Activated CD8-positive, alpha-beta T cell treated with anti-CD3 and anti-CD28 coated beads, Interleukin-2, amount 10 ng/mL, durations not matched to agents 7 days and 5 days (primary cell): ENCODE measurements at regions not wholly inside any gene's neighbourhood (a gene's known extent, or its start where the extent isn't known, plus 50 kb on each side); places are given as distances from the start of the nearest gene placed in this dataset.

ENCODE experiments used
- ATAC-seq: fragments of 150-1000 bp; cut with Tn5 transposase; one replicate; pipeline ENCODE4 v1.10.0; 2021; ENCODE audit warnings: moderate library complexity
- CTCF ChIA-PET: fragments of 350-600 bp; sonication (Branson Sonifier 250); formaldehyde crosslinking; loops from one replicate; lab custom pipeline; 2021; ENCODE audit warnings: antibody characterized with exemption; lab: Charles Lee
- POLR2A ChIA-PET: fragments of 350-600 bp; sonication (Branson Sonifier 250); formaldehyde crosslinking; loops from one replicate; lab custom pipeline; 2021; ENCODE audit warnings: antibody characterized with exemption; lab: Charles Lee
- DNase-seq: peaks from one replicate; pipeline ENCODE4 v3.0.0-alpha.2; 2020
- H3K27ac Mint-ChIP-seq: one replicate; pipeline ENCODE4 v1.8.0; 2021; ENCODE audit warnings: mild to moderate bottlenecking, mixed read lengths
- H3K27me3 Mint-ChIP-seq: one replicate; pipeline ENCODE4 v1.8.0; 2021; ENCODE audit warnings: low read depth, mixed read lengths
- H3K36me3 Mint-ChIP-seq: one replicate; pipeline ENCODE4 v1.8.0; 2021; ENCODE audit warnings: low read depth, mixed read lengths
- H3K4me1 Mint-ChIP-seq: one replicate; pipeline ENCODE4 v1.8.0; 2021; ENCODE audit warnings: low read depth, mixed read lengths
- H3K4me3 Mint-ChIP-seq: one replicate; pipeline ENCODE4 v1.8.0; 2021; ENCODE audit warnings: mild to moderate bottlenecking, mixed read lengths
- H3K9me3 Mint-ChIP-seq: one replicate; pipeline ENCODE4 v1.8.0; 2022; ENCODE audit warnings: mixed read lengths; ENCODE audit not compliant: insufficient read depth

DNA sequence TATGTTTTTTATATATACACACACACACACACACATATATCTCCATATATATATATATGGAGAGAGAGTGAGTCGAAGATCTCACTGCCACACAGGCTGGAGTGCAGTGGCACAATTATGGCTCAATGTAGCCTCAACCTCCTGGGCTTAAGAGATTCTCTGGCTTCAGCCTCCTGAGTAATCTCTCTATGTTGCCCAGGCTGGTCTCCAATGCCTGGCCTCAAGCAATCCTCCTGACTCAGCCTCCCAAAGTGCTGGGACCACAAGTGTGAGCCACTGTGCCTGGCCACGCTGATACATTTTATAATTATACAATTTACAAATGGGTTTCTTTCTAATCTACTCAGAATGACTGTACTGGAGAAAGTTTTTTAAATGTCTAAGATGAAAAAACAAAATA lies 664.2 kb downstream of the PTPRC start:
- H3K4me1 Mint-ChIP-seq, result no peaks in the 10 kb centered on the region
- ATAC-seq (no peak), DNase-seq (no peak)
- no peaks in the 10 kb centered on the region for H3K9me3 Mint-ChIP-seq
- no peak overlapping the region for H3K4me3 Mint-ChIP-seq
- ChIA-PET POLR2A (no interaction called here), CTCF (no interaction called here)
- peaks cover 4% of the 10 kb centered on the region for H3K27me3 Mint-ChIP-seq
- no peak overlapping the region for H3K27ac Mint-ChIP-seq
- H3K36me3 Mint-ChIP-seq, result no peaks in the 10 kb centered on the region

DNA sequence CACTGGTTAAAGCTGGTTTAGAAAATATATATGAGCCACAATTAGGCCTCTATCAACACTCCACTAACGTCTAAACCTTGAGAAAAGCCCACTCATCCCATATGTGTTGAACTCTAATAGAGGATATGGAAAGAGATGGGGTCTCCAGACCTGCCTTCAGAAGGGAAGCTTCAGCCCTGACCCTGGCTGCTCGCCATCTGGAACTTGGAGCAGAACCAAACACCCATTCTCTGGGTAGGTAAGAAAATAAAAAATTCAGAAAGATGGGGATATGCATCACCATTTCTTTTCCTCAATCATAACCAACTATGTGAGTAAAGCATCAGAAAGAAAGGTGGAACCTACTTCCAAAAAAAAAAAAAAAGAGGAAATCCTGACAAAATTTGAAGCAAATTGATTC lies 666.2 kb downstream of the PTPRC start:
- ATAC-seq, result no peak
- no peak for DNase-seq
- H3K4me1 Mint-ChIP-seq, result no peaks in the 10 kb centered on the region
- no peaks in the 10 kb centered on the region for H3K36me3 Mint-ChIP-seq
- CTCF ChIA-PET, result interaction anchor here (0.7 kb wide), 1 partner anchor 9 kb away, joined by 3 read pairs; no protein-coding TSS in a partner anchor
- H3K4me3 Mint-ChIP-seq, result no peak overlapping the region
- no peaks in the 10 kb centered on the region for H3K9me3 Mint-ChIP-seq
- POLR2A ChIA-PET, result no interaction called here
- no peak overlapping the region for H3K27ac Mint-ChIP-seq
- H3K27me3 Mint-ChIP-seq, result peaks cover 2% of the 10 kb centered on the region

DNA sequence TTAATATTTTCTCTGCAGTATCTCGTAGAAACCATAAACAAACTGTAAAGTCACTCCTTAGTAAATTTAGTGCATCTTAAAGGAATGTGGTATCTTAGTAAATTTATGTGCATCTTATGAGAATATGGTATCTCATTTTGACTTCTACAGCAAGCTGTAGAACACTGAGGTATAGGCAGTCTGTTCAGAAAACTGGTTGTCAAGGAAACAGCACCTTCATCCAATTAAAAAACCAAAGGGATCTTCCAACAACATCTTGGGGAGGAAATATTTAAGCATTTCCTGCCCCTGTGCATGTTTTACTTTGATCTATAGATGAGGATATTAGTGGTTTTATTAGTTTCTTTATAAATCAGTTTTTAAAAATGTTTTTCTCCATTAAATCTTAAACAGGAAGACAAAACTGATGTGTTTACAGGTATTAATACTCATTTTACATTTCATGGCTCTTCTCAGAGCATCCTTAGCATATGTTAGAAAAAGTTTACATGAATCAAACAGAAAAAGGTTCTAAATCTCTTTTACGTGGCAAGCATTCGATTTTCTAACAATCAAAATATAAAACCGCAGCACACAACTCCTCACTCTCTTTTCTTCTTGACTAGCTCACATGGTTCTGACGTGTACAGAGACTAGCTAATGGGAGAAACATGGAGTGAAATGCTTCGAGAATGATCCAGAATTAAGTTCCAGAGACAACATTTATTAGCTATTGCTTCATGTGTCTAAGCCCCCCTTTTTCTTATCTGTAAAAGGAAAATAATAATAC lies 668.8 kb downstream of the PTPRC start:
- ChIA-PET CTCF (no interaction called here), POLR2A (no interaction called here)
- no peaks in the 10 kb centered on the region for H3K36me3 Mint-ChIP-seq
- peaks cover 2% of the 10 kb centered on the region for H3K27me3 Mint-ChIP-seq
- H3K4me1 Mint-ChIP-seq, result no peaks in the 10 kb centered on the region
- ATAC-seq (no peak), DNase-seq (no peak)
- no peak overlapping the region for H3K27ac Mint-ChIP-seq
- no peaks in the 10 kb centered on the region for H3K9me3 Mint-ChIP-seq
- H3K4me3 Mint-ChIP-seq, result no peak overlapping the region

DNA sequence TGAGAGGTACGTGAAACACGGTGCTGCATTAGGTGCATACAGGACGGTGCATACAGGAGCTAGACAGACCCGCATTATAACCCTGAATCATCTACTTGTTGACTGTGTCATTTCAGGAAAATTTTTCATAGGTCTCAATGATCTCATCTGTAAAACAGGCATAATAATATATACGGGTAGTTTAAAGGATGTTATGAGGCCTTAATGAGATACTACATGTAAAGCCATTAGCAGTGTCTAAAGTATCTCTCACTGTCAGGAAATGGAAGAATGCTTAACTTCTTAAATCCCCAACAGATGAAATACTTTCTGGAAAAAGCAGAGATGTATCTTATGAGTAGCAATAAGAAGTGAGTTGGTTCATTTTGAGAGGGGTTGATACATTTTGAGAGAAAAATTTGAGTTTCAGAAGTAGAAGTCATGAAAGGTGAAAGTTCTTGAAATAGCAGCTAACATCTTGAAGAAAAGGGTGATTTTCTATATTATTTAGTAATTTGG lies 669.6 kb downstream of the PTPRC start:
- ChIA-PET POLR2A (no interaction called here), CTCF (no interaction called here)
- no peak for ATAC-seq
- Mint-ChIP-seq H3K4me3 (no peak overlapping the region), H3K27me3 (peaks cover 2% of the 10 kb centered on the region), H3K27ac (no peak overlapping the region), H3K9me3 (no peaks in the 10 kb centered on the region), H3K4me1 (no peaks in the 10 kb centered on the region), H3K36me3 (no peaks in the 10 kb centered on the region)
- DNase-seq, result no peak

DNA sequence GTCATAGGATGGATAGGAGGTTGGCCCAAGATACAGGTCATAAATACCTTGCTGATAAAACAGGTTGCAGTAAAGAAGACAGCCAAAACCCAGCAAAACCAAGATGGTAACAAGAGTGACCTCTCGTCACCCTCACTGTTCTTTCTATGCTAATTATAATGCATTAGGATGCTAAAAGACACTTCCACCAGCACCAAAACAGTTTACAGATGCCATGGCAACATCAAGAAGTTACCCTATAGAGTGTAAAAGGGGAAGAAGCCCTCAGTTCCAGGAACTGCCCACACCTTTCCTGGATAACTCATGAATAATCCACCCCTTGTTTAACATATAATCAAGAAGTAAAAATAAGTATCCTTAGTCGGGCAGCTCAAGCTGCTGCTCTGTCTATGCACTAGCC lies 671.9 kb downstream of the PTPRC start:
- CTCF ChIA-PET, result no interaction called here
- no peak overlapping the region for H3K27ac Mint-ChIP-seq
- ATAC-seq (no peak), DNase-seq (no peak)
- no peaks in the 10 kb centered on the region for H3K9me3 Mint-ChIP-seq
- POLR2A ChIA-PET, result no interaction called here
- H3K4me3 Mint-ChIP-seq, result no peak overlapping the region
- H3K36me3 Mint-ChIP-seq, result no peaks in the 10 kb centered on the region
- peaks cover 4% of the 10 kb centered on the region for H3K27me3 Mint-ChIP-seq
- no peaks in the 10 kb centered on the region for H3K4me1 Mint-ChIP-seq

DNA sequence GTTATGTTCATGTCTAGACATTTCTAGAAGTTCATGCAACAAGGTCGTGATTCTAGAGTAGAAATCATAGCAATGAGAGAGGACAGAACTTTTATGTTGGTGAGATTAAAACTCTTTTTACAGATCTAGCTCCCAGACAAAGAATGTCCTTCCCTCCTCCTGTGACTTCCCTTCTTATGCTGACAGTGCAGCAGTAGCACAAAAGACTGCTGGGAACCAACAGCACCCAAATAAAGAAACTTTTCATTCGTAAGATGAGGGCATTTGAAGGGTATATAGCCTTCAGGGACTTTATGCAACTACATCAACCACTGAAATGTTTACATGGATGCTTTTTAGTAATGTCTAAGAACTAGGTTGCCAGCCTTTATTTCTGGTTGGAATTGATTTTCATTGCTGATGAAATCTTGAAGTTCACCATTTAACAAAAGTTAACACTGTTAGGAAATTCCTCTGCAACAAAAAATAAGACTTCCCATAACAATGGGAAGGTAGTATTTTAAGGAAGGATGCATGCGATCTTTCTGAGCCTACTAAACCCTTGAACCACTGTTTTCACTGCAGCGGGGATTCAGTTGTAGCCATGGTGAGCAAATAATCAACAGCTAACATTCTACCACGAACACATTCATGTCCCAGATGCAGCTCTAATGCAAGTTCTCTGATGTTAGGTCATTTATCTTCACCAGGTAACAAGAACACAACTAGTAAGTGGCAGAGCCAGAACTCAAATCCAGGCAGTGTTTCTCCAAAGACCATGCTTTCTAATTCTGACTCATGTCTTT lies 672.8 kb downstream of the PTPRC start:
- Mint-ChIP-seq H3K9me3 (no peaks in the 10 kb centered on the region), H3K4me3 (no peak overlapping the region), H3K36me3 (no peaks in the 10 kb centered on the region), H3K27me3 (peaks cover 1% of the 10 kb centered on the region), H3K4me1 (no peaks in the 10 kb centered on the region), H3K27ac (no peak overlapping the region)
- DNase-seq (no peak), ATAC-seq (no peak)
- ChIA-PET POLR2A (no interaction called here), CTCF (no interaction called here)

DNA sequence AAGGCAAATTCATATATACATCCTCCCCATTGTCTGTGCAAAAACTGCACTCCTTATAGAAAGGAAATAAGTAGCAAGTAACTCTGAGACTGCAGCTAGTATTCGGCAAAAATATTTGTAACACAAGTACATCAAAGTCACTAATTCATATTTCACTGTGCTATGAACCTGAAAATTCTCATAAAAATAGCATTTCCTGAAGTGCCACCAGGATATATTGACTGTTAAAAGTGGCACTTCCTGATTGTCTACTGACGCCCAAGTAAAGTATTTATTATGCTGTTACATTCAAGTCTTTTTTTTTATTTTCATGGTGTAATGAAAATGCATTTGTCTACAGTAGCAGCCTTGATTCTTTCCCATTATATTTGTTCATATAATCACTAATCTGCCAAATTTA lies 673.8 kb downstream of the PTPRC start:
- no peaks in the 10 kb centered on the region for H3K36me3 Mint-ChIP-seq
- peaks cover 1% of the 10 kb centered on the region for H3K27me3 Mint-ChIP-seq
- ATAC-seq (no peak), DNase-seq (no peak)
- H3K4me1 Mint-ChIP-seq, result no peaks in the 10 kb centered on the region
- ChIA-PET POLR2A (no interaction called here), CTCF (no interaction called here)
- no peaks in the 10 kb centered on the region for H3K9me3 Mint-ChIP-seq
- no peak overlapping the region for H3K27ac Mint-ChIP-seq
- no peak overlapping the region for H3K4me3 Mint-ChIP-seq

DNA sequence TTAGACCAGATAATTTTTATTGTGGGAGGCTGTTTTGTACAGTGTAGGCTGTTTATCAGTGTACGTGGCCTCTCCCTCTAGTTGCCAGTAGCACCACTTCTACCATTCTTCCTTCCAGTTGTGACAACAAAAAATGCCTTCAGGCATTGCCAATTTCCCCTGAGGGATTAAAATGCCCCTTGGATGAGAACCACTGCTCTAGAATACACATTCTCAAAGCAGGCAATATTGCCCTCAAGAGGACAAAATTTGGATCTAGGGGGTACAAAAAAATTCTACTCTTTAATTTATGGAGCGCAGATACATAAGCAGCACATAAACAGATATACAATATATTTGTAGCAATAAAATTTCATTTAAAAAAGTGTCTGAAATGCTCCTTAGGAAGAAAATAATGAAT lies 674.6 kb downstream of the PTPRC start:
- H3K4me1 Mint-ChIP-seq, result no peaks in the 10 kb centered on the region
- H3K9me3 Mint-ChIP-seq, result no peaks in the 10 kb centered on the region
- DNase-seq, result no peak
- ATAC-seq, result no peak
- ChIA-PET POLR2A (no interaction called here), CTCF (no interaction called here)
- H3K4me3 Mint-ChIP-seq, result no peak overlapping the region
- no peak overlapping the region for H3K27ac Mint-ChIP-seq
- peaks cover 1% of the 10 kb centered on the region for H3K27me3 Mint-ChIP-seq
- no peaks in the 10 kb centered on the region for H3K36me3 Mint-ChIP-seq

DNA sequence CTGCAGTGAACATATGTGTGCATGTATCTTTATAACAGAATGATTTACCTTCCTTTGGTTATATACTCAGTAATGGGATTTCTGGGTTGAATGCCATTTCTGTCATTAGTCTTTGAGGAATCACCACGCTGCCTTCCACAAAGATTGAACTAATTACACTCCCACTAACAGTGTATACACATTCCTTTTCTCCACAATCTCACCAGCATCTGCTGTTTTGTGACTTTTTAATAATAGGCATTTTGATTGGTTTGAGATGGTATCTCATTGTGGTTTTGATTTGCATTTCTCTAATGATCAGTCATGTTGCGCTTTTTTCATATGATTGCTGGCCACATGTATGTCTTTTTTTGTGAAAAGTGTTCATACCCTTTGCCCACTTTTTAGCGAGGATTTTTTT lies 680.5 kb downstream of the PTPRC start:
- ATAC-seq, result no peak
- DNase-seq, result no peak
- Mint-ChIP-seq H3K27me3 (peaks cover 11% of the 10 kb centered on the region), H3K36me3 (no peaks in the 10 kb centered on the region), H3K4me3 (no peak overlapping the region), H3K4me1 (no peaks in the 10 kb centered on the region), H3K9me3 (no peaks in the 10 kb centered on the region), H3K27ac (no peak overlapping the region)
- CTCF ChIA-PET, result no interaction called here
- POLR2A ChIA-PET, result no interaction called here

DNA sequence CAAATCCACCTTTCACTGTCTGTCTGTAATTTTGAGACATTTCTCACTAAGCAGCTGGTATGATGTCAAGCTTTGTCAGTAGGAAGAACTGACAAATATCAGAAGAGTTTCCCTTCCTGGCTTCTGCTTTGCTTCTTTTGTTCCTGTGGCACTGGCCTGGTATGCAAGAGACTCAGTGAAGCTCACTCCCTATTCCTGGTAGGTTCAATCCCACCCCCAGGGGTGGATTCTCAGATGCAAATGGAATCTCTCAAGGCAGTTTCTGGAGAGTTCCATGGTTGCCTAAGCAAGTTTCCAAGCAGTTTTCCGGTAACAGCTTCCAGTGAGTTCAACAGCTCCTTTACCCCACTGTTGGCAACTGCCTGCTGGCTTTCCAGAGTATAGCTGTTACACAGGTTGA lies 683.4 kb downstream of the PTPRC start:
- Mint-ChIP-seq H3K27ac (no peak overlapping the region), H3K4me3 (no peak overlapping the region), H3K36me3 (no peaks in the 10 kb centered on the region), H3K9me3 (peaks cover 6% of the 10 kb centered on the region), H3K27me3 (peaks cover 10% of the 10 kb centered on the region), H3K4me1 (no peaks in the 10 kb centered on the region)
- DNase-seq (no peak), ATAC-seq (no peak)
- POLR2A ChIA-PET, result no interaction called here
- CTCF ChIA-PET, result no interaction called here

DNA sequence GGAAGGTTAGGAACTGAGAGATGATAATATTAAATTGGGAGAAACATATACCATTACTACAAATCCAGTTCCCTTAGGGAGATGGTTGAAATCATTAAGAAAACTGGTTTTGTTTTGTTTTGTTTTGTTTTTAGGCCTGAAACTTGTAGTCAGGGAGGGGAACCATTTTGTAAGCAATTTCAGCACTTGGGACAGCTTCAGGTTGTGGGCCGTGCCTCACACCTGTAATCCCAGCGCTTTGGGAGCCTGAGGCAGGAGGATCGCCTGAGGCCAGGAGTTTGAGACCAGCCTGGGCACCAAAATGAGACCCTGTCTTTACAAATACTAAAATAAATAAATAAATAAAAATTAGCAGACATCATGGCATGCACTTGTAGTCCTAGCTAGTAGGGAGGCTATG lies 694.3 kb upstream of the NR5A2 start:
- H3K36me3 Mint-ChIP-seq, result no peaks in the 10 kb centered on the region
- ChIA-PET CTCF (no interaction called here), POLR2A (no interaction called here)
- H3K4me3 Mint-ChIP-seq, result no peak overlapping the region
- ATAC-seq, result no peak
- no peaks in the 10 kb centered on the region for H3K4me1 Mint-ChIP-seq
- DNase-seq, result no peak
- H3K9me3 Mint-ChIP-seq, result no peaks in the 10 kb centered on the region
- H3K27ac Mint-ChIP-seq, result no peak overlapping the region
- H3K27me3 Mint-ChIP-seq, result no peaks in the 10 kb centered on the region

DNA sequence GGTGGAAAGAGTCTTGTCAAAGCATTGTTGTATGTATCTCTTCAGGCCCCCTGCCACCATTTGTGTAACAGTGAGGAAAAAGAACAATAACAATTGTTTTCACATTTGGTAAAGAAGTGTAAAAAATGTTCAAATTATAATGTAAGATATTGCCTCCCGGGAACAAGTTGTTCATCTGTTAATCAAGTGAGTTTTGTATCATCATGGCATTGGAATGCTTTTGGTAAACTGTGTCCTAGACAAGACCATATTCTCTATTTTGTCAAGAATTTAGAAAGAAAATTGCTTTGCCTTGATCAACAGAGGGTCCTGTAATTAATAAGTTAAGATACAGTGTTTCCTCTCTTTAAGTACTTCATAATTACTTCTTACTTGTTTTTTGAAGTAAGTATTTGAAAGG lies 692.0 kb upstream of the NR5A2 start:
- Mint-ChIP-seq H3K27ac (no peak overlapping the region), H3K9me3 (no peaks in the 10 kb centered on the region), H3K27me3 (peaks cover 16% of the 10 kb centered on the region), H3K4me1 (no peaks in the 10 kb centered on the region), H3K4me3 (no peak overlapping the region), H3K36me3 (no peaks in the 10 kb centered on the region)
- ChIA-PET CTCF (no interaction called here), POLR2A (no interaction called here)
- no peak for DNase-seq
- no peak for ATAC-seq
